HG03066 (cell line): ENCODE measurements at regions not wholly inside any gene's neighbourhood (a gene's known extent, or its start where the extent isn't known, plus 50 kb on each side); places are given as distances from the start of the nearest gene placed in this dataset.
"Not testable (repeated sequence)": the region's sequence is repeated elsewhere in the genome, so short reads cannot be mapped to it uniquely, and the experiment has no call there.

ENCODE experiments used
- ATAC-seq: cut with Tn5 transposase; IDR thresholded peaks from one replicate; pipeline ENCODE4 v1.9.1; 2021; ENCODE audit warnings: low read depth; ENCODE audit not compliant: unreplicated experiment

DNA sequence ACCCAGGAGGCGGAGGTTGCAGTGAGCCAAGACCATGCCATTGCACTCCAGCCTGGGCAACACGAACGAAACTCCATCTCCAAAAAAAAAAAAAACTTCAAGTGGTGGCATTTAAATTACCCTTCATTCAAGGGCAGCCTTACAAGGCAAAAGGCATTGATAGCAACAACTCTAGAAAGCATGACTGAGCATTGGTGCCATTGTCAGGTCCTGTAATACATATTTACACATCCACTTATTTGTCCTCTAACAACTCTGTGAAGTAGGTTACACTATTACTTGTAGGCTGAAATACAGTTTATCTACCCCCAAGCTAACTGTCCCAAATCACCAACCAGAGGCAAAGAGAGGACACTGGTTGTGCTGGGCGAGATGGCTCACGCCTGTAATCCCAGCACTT is 52.7 kb upstream of the LARP1 start:
- no peak for ATAC-seq

DNA sequence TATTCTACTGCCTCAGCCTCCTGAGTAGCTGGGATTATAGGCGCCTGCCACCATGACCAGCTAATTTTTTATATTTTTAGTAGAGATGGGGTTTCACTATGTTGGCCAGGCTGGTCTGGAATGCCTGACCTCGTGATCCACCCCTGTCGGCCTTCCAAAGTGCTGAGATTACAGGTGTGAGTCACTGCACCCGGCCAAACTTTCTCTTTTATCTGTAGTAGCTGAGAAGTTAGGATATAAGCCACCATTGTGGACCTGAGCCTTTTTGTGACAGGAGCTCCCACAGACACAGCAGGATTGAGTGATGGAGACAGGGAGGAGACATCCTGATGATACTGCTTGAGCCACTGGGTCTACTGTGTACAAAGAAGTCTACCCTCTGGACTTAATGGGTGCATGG is 53.5 kb upstream of the LARP1 start:
- ATAC-seq = not testable (repeated sequence)

DNA sequence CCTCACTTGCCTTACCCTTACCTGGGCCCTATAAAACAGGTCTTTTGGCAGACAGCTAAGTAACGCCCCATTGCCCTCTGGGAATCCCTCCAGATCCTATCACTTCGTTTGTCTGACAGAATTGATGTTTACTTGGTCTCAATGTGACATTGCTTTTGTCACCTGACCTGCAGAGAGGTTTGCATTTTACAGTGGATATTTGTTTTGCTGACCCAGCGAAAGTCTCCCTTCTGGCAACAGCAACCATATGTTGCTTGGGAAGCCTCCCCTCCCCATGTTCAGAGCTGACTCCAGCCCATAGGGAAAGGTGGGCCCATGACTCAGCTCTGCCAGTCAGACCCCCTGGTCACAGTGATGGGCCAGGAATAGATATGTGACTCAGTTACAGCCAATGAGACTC is 54.0 kb upstream of the LARP1 start:
- no peak for ATAC-seq

DNA sequence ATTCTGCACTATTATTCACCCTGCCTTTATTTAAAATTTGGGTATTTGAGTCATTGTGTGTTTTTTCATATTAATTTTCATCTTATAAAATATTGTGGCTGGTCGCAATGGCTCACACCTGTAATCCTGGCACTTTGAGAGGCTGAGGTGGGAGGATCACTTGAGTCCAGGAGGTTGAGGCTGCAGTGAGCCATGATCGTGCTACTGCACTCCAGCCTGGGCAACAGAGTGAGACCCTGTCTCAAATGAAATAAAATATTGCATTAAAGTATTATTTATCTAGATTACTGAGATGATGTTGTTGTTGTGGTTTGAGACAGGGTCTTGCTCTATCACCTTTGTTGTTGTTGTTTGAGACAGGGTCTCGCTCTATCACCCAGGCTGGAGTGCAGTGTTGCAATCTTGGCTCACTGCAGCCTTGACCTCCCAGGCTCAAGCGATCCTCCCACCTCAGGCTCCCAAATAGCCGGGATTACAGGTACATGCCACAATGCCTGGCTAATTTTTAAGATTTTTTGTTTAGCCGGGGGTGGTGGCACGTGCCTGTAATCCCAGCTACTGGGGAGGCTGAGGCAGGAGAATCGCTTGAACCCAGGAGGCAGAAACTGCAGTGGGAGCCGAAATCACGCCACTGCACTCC is 54.8 kb upstream of the LARP1 start:
- not testable (repeated sequence) for ATAC-seq

DNA sequence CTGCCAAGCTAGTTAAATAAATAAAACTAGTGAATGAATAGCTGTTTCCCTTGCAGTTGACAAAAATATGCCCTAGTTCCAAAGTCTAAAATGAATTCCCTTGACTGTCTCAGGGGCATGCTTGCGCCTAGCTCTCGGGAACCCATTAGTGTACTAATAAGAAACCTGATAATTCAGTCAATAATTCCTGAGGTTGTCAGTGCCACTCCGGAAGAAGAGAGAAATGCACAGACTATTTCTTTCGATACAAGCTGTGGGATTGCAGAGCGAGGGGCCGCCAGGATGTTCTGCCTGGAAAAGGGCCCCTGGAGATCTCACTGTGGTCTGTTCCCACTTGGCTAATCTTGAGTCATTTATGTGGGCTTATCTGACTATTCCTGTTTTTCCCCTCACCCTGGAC is 56.4 kb upstream of the LARP1 start:
- no peak for ATAC-seq

DNA sequence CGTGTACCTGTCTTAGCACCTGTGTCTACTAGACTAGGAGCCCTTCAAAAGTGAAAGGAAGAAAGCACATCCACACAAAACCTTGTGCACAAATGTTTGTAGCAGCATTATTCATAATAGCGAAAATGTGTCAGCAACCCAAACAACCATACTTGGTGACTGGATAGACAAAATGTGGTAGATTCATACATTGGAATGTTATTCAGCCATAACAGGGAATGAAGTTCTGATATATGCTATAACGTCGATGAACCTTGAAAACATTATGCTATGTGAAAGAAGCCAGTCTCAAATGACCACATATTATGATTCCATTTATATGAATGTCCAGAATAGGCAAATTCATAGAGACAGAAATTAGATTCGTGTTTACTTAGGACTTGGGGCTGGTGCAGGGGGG is 57.8 kb upstream of the LARP1 start:
- no peak for ATAC-seq

DNA sequence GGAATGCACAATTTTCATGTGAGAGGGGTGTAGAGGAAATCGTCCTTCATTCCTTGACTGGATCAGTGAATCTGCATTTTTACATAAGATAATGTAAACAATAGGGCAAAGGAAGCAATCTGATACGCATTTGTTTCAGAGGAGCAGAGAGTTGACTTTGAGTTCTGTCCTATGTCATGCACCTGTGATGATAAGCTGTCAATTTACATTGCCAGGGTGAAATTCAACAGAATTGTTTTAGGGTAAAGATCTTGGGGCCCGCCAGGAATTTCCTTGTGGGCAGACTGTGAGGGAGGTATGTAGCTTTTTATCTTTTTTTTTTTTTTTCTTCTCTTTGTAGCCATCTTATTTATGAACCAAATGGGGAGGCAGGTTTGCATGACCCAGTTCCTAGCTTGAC is 58.3 kb upstream of the LARP1 start:
- ATAC-seq = no peak

DNA sequence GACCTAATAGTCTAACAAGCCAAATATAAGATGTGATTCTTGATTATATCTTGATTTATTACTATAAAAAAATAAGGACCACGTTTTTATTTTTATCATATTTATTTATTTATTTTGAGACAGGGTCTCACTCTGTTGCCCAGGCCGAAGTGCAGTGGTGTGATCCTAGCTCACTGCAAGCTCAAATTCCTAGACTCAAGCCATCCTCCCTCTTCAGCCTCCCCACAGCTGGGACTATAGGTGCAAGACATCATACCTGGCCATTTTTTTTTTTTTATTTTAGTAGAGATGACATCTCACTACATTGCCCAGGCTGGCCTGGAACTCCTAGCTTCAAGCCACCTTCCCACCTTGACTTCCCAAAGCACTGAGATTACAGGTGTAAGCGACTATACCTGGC is 61.0 kb upstream of the LARP1 start:
- no peak for ATAC-seq

DNA sequence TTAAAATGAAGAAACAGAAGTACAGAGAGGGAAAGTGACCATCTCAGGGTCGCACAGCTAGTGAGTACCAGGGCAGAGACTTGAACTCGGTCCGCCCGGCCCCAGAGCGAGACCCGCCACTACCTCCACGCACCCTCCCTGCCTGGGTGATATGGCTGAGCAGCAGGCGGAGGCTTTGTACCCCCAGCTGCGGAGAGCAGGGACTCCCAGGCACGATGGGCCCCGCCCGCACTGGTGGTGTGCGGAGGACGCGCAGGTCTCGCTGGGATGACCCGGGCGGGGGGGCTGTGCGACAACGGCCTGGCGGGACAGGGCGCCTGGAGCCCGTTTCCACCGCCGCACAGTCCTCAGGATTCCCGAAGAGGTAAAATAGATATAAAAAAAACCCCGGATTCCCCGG is 64.7 kb upstream of the LARP1 start:
- ATAC-seq = no peak

DNA sequence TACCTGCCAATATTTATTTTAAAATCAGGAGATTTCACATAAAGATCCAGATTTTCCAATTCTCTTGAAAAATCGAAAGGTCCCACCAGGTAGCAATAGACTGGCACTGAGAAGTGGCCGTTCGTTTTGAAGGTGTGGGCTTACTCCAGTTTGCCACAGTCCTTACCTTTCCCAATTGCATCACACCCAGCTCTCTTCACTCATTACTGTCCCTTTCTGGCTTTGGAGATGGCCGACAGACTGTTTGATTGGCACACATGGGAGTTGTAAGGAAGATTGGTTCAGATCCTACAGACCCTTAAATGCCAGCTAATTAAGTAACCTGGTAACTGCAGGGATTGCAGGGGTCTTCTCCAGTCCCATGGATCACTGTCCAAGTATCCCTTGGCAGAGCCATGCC is 68.7 kb upstream of the LARP1 start:
- no peak for ATAC-seq

DNA sequence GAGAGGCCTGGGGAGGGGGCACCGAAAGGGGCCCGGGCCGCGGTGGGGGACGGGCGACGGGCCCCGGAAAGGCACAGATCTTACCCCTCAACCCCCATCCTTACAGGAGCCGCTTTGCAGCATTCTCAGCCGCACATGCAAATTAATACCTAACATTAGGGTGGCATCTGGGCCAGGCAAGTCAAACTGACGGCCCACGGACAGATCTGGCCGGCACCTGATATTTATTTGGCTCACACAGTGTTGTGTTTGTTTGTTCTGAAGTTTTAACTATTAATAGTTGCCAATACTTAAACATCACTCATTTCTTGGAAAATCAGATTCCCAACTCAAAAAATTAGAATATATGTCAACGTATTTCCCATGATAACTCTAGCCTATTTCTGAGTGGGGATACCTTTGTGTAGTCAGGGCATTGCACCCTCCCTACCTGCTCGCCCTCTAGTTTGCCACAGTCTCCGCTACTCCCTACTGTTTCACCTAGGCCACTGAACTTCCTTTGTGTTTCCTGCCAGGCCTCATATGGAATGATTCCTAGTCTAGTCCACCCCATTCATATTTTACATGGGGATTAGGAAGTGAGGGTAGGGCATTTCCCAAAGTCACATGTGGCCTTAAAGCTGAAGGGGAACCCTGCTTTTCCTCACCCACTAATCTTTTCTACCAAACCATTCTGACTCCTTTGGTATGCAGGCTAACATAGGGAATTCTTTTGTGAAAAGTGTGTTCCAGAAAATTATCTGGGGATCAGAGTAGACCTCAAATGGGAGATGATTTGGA is 71.9 kb upstream of the LARP1 start:
- peak; percentile 48 for ATAC-seq

DNA sequence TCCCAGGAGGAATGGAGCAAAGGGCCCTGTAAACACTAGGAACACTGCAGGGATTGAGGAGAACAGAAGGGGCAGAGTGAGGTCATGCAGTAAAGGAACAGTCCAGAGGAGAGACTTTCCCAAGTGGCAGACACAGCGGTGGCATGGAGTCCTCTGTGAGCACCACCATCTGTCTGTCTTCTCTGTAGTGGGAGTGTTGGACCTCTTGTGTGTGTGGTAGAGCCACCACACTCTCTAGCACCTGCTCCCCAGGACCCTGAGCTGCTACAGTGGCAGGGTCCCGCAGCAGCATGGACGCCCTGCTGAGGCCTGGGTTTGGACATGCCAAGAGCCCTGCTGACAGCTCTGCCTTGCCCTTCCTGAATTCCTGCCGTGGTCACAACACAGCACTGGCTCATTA is 75.7 kb upstream of the LARP1 start:
- ATAC-seq = no peak

DNA sequence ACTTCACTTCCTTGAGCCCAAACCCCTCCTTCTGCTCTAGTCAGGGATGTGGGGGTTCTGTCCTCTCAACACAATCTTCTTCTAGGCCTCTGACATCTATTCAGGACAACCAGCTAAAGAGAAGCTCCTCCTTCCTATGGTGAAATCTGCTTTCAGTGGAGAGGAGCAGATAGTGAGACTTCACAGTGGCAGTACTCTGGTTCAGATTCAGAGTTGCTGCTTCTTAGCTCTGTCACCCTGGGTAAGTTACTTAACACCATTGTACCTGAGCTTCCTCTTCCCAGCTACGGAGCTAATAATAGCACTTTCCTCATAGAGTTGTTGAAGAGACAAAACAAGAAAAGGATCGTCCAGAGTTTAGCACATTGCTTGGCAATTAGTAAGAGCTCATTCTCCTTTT is 77.3 kb upstream of the LARP1 start:
- ATAC-seq = no peak

DNA sequence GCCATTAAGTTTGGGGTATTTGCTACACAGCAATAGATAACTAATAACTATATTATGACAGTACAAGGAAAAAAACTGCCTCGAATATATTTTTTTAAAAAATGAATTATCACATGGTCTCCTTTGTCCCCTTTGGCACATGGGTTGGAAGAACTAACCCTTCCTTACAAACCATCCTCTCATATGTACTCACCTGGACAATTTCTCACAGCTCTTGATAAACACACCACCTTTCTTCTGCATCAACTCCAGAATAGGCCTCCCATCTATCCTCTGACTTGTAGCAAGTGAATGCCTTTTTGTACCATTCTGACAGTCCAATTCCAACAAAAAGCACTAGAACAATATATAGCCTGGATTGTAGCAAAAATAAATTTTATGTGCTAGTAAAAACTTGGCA is 78.7 kb upstream of the LARP1 start:
- ATAC-seq = no peak

DNA sequence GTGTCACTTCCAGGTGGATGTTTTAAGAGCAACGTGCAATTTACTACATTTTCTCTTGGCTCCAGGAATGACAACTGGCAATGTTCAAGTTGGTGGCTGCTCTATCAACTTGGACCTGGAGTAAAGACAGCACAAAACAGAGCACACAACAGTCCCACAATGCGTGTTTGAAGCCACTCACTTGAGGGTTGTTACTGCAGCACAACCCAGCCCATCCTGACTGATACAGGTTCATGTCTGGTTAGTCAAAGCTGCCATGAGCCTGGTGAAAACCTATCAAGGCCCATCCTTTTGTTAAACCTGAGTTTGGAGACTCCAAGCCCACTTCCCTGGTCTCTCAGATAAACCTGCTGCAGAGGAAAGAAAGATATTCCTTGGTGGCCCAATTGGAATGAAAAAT is 81.1 kb upstream of the LARP1 start:
- no peak for ATAC-seq

DNA sequence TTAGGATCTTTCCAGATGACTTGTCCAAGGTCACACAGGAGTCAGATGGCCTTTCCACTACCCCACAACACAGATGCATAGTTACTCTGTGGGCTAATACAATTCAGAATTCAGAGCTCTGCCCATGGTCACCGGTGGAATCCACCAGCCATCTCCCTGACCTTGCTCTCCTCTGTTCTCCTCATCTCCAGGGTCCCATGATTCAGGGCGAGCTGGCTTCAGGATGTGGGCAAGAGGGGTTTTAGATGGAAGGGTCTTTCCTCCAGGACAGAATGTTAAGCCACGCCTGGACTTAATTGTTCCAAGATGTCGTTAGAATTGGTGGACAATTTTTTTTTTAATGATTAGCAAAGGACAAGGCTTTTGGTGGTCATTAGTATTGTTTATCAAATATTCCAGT is 81.7 kb upstream of the LARP1 start:
- ATAC-seq = no peak

DNA sequence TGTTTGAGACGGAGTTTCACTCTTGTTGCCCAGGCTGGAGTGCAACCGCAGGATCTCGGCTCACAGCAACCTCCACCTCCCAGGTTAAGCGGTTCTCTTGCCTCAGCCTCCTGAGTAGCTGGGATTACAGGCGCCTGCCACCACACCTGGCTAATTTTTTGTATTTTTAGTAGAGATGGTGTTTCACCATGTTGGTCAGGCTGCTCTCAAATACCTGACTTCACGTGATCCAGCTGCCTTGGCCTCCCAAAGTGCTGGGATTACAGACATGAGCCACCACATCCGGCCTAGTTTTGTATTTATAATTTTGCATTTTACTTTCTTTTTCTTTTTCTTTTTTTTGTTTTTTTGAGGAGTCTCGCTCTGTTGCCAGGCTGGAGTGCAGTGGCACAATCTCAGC is 85.3 kb upstream of the LARP1 start:
- not testable (repeated sequence) for ATAC-seq

DNA sequence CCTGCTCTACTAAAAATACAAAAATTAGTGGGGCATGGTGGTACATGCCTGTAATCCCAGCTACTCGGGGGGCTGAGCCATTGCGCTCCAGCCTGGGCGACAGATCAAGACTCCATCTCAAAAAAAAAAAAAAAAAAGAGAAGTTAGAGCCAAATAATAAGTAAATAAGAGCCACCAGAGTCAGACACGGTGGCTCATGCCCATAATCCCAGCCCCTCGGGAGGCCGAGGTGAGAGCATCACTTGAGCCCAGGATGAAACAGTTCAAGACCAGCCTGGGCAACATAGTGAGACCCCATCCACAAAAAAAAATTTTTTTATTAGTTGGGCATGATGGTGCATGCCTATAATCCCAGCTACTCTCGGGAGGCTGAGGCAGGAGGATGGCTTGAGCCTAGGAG is 85.8 kb upstream of the LARP1 start:
- no peak for ATAC-seq

DNA sequence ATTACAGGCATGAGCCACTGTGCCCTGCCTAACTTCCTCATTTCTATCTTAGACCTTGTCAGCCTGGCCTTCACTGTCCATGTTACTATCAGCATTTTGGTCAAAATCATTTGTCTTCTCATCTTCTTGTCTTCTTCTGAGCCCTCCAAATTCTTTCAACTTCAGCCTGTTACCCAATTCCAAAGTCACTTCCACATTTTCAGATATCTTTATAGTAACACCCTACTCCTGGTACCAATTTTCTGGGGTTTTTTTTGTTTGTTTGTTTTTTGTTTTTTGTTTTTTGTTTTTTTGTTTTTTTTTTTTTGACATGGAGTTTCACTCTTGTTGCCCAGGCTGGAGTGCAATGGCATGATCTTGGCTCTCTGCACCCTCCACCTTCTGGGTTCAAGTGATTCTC is 90.3 kb upstream of the LARP1 start:
- no peak for ATAC-seq

DNA sequence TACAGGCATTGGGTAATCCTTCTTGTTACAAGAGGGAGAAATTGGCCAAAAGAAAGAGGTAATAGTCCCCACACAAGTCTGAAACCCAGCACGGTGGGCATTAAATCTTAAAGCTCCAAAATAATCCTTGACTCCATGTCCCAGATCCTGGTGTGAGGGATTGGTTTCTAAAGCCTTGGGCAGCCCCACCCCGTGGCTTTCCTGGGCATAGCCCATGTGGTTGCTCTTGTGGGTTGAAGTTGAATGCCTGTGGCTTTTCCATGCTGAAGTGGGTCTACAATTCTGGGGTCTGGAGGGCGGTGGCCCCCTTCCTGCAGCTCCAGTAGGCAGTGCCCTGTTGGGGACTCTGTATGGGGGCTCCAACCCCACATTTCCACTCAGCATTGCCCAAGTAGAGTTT is 91.8 kb upstream of the LARP1 start:
- no peak for ATAC-seq

DNA sequence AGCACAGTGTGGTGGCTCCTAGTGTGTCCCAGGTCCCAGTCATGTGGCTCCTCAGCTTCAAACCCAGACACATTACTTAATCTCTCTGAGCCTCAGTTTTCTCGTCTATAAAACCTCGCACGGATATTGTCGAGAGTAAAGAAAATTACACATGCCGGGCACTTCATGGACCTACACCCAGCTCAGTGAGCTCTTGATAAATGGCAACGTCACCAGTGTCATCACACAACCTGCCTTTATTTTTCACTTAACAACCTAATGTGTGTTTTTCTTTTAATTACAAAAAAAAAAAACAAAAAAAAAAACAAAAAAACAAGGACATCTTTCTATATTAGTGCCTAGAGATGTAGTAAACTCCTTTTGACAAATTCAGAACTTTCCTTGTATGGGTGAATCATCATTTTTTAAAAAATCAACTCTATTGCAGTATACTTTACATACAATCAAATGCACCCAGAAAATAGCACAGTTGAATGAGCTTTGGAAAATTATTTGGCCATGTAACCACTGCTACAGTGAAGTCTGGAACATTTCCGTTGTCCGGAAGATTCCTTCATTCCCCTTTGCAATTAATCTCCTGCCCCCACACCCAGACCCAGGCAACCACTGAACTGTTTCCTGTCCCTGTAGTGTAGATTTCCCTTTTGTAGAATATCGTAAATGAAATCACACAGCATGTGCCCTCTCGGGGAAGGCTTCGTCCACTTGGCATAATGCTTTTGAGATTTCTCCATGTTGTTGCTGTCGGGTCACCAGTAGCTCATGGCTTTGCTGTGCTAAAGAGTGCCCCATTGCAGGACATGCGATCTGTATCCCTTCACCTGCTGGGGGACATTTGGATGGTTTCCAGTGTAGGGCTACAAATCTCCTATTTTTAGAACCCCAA is 100.4 kb upstream of the LARP1 start:
- ATAC-seq = no peak
